ENCODE measurements at regions not wholly inside any gene's neighbourhood (a gene's known extent, or its start where the extent isn't known, plus 50 kb on each side); places are given as distances from the start of the nearest gene placed in this dataset.

- no peaks in the 10 kb centered on the region for H3K4me1 ChIP-seq (ENCODE audit: control insufficient read depth, insufficient read depth, low read length)
Observed at GRCh38 chr13:82827724-82828123, 1054.5 kb downstream of the SLITRK1 start.

DNA sequence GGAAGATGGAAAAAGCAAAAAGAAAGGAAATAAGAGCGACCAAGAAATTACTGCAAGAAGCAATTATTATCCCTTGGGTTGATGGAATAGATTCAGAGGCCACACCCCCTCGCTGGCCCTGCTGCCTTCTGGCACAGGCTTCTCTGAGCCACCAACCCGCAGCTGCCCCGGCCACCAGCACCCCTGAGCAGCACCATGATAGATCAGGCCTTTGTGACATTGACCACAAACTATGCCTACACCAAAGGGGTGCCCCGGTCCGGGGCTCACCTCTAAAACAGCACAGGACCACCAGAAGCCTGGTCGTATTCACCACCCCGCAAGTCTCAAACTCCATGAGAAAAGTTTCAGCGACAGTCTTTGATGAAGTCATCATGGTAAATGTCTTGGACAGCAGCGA, 1059.3 kb downstream of the SLITRK1 start:
- no peak for DNase-seq (ENCODE audit: low read depth, low spot score)
- no peak overlapping the region for H3K4me3 ChIP-seq (ENCODE audit: low read length)
- WGBS (ENCODE audit: insufficient coverage, insufficient read length) = no CpG with 5 or more reads among the region's 10 CpGs
- no peaks in the 10 kb centered on the region for H3K27me3 ChIP-seq (ENCODE audit: control insufficient read depth, insufficient read depth, low read length)
- no peaks in the 10 kb centered on the region for H3K4me1 ChIP-seq (ENCODE audit: control insufficient read depth, insufficient read depth, low read length)
- no peak overlapping the region for H3K27ac ChIP-seq (ENCODE audit: low read length)
- H3K9me3 ChIP-seq (ENCODE audit: control insufficient read depth, insufficient read depth, low read length) = no peaks in the 10 kb centered on the region
- H3K36me3 ChIP-seq (ENCODE audit: control insufficient read depth, insufficient read depth, low read length) = no peaks in the 10 kb centered on the region

More at GRCh38 chr13:82827724-82828123, 1054.5 kb downstream of the SLITRK1 start:
- H3K27me3 ChIP-seq (ENCODE audit: control insufficient read depth, insufficient read depth, low read length) = no peaks in the 10 kb centered on the region
- no peaks in the 10 kb centered on the region for H3K9me3 ChIP-seq (ENCODE audit: control insufficient read depth, insufficient read depth, low read length)
- H3K27ac ChIP-seq (ENCODE audit: low read length) = no peak overlapping the region
- no peak overlapping the region for H3K4me3 ChIP-seq (ENCODE audit: low read length)
- DNase-seq (ENCODE audit: low read depth, low spot score) = no peak
- H3K36me3 ChIP-seq (ENCODE audit: control insufficient read depth, insufficient read depth, low read length) = no peaks in the 10 kb centered on the region

DNA sequence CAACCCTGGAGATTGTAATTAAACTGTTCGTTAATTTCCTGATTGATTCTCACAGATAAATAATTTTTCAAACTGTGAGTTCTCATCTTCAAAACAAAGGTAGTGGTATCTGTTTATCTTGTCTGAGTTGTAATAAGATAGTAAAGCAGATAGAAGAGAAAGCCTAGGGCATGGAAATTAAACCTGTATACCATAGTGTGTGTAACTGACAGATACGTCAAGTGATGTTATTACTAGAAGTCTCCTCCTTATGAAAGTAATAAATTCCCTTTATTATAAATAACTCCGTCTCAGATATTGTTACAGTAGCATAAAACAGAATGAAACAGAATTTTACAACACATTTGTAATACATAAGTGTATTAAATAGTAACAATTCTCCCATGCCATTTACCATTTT, 1065.1 kb downstream of the SLITRK1 start:
- no peaks in the 10 kb centered on the region for H3K4me1 ChIP-seq (ENCODE audit: control insufficient read depth, insufficient read depth, low read length)
- no peaks in the 10 kb centered on the region for H3K36me3 ChIP-seq (ENCODE audit: control insufficient read depth, insufficient read depth, low read length)
- H3K4me3 ChIP-seq (ENCODE audit: low read length) = no peak overlapping the region
- no peak for DNase-seq (ENCODE audit: low read depth, low spot score)
- no peak overlapping the region for H3K27ac ChIP-seq (ENCODE audit: low read length)
- WGBS (ENCODE audit: insufficient coverage, insufficient read length) = no CpG with 5 or more reads among the region's 3 CpGs
- no peaks in the 10 kb centered on the region for H3K9me3 ChIP-seq (ENCODE audit: control insufficient read depth, insufficient read depth, low read length)
- H3K27me3 ChIP-seq (ENCODE audit: control insufficient read depth, insufficient read depth, low read length) = no peaks in the 10 kb centered on the region

DNA sequence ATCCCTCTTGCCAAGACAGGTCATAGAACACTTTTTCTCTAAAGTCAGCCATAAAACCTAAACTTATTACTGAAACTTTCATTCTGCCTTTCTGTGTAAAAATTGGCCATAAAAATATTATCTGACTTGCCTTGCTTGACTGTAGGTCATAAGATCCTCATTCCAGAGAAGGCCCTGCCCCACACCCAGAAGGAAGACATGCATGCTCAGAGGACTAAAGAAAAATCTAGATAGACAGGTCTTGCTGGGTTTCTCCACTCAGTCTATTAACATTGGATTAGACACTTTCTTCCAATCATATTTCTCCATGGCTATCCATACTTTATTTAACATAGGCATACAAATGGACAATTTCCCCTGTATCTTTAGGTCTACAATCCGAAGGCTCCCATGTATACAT, 1066.5 kb downstream of the SLITRK1 start:
- H3K4me3 ChIP-seq (ENCODE audit: low read length) = no peak overlapping the region
- WGBS (ENCODE audit: insufficient coverage, insufficient read length) = no CpG with 5 or more reads among the region's 1 CpG
- no peaks in the 10 kb centered on the region for H3K4me1 ChIP-seq (ENCODE audit: control insufficient read depth, insufficient read depth, low read length)
- no peak overlapping the region for H3K27ac ChIP-seq (ENCODE audit: low read length)
- no peak for DNase-seq (ENCODE audit: low read depth, low spot score)
- H3K36me3 ChIP-seq (ENCODE audit: control insufficient read depth, insufficient read depth, low read length) = no peaks in the 10 kb centered on the region
- no peaks in the 10 kb centered on the region for H3K9me3 ChIP-seq (ENCODE audit: control insufficient read depth, insufficient read depth, low read length)
- H3K27me3 ChIP-seq (ENCODE audit: control insufficient read depth, insufficient read depth, low read length) = no peaks in the 10 kb centered on the region

GRCh38 chr13:82803341-82803740, 1078.9 kb downstream of the SLITRK1 start:
- Histone ChIP-seq H3K27ac (ENCODE audit: low read length) (no peak overlapping the region), H3K4me1 (ENCODE audit: control insufficient read depth, insufficient read depth, low read length) (no peaks in the 10 kb centered on the region), H3K36me3 (ENCODE audit: control insufficient read depth, insufficient read depth, low read length) (no peaks in the 10 kb centered on the region), H3K9me3 (ENCODE audit: control insufficient read depth, insufficient read depth, low read length) (no peaks in the 10 kb centered on the region), H3K27me3 (ENCODE audit: control insufficient read depth, insufficient read depth, low read length) (no peaks in the 10 kb centered on the region), H3K4me3 (ENCODE audit: low read length) (no peak overlapping the region)
- DNase-seq (ENCODE audit: low read depth, low spot score) = no peak
- no CpG with 5 or more reads among the region's 1 CpG for WGBS (ENCODE audit: insufficient coverage, insufficient read length)

GRCh38 chr13:82802528-82802927, 1079.7 kb downstream of the SLITRK1 start:
- Histone ChIP-seq H3K4me3 (ENCODE audit: low read length) (no peak overlapping the region), H3K36me3 (ENCODE audit: control insufficient read depth, insufficient read depth, low read length) (no peaks in the 10 kb centered on the region), H3K27ac (ENCODE audit: low read length) (no peak overlapping the region), H3K4me1 (ENCODE audit: control insufficient read depth, insufficient read depth, low read length) (no peaks in the 10 kb centered on the region), H3K9me3 (ENCODE audit: control insufficient read depth, insufficient read depth, low read length) (no peaks in the 10 kb centered on the region), H3K27me3 (ENCODE audit: control insufficient read depth, insufficient read depth, low read length) (no peaks in the 10 kb centered on the region)
- no CpG with 5 or more reads among the region's 3 CpGs for WGBS (ENCODE audit: insufficient coverage, insufficient read length)
- no peak for DNase-seq (ENCODE audit: low read depth, low spot score)

- DNase-seq (ENCODE audit: low read depth, low spot score) = no peak
- no CpG with 5 or more reads among the region's 2 CpGs for WGBS (ENCODE audit: insufficient coverage, insufficient read length)
- Histone ChIP-seq H3K27ac (ENCODE audit: low read length) (no peak overlapping the region), H3K36me3 (ENCODE audit: control insufficient read depth, insufficient read depth, low read length) (no peaks in the 10 kb centered on the region), H3K27me3 (ENCODE audit: control insufficient read depth, insufficient read depth, low read length) (no peaks in the 10 kb centered on the region), H3K4me1 (ENCODE audit: control insufficient read depth, insufficient read depth, low read length) (no peaks in the 10 kb centered on the region), H3K9me3 (ENCODE audit: control insufficient read depth, insufficient read depth, low read length) (no peaks in the 10 kb centered on the region), H3K4me3 (ENCODE audit: low read length) (no peak overlapping the region)
Observed at GRCh38 chr13:82800391-82800790, 1081.9 kb downstream of the SLITRK1 start.

DNA sequence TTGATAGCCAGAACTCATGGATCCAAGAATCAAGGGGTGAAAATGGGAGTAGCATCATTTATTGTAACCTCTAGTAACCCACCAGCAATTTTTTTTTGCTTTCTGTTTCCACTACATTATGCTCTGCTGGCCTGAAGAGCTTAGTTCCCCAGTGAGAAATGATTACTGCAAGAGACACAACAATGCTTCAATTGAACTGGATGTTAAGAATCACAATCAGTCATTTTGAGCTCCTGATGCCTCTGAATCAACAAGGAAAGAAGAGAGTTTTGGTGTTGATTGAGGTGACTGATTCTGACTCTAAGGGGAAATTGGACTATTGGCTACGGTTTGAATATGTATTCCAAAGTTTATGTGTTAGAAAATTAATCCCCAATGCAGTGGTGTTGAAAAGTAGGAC, 1084.4 kb downstream of the SLITRK1 start:
- Histone ChIP-seq H3K4me1 (ENCODE audit: control insufficient read depth, insufficient read depth, low read length) (no peaks in the 10 kb centered on the region), H3K27ac (ENCODE audit: low read length) (no peak overlapping the region), H3K27me3 (ENCODE audit: control insufficient read depth, insufficient read depth, low read length) (no peaks in the 10 kb centered on the region), H3K4me3 (ENCODE audit: low read length) (no peak overlapping the region), H3K9me3 (ENCODE audit: control insufficient read depth, insufficient read depth, low read length) (no peaks in the 10 kb centered on the region), H3K36me3 (ENCODE audit: control insufficient read depth, insufficient read depth, low read length) (no peaks in the 10 kb centered on the region)
- WGBS (ENCODE audit: insufficient coverage, insufficient read length) = no CpG with 5 or more reads among the region's 1 CpG
- no peak for DNase-seq (ENCODE audit: low read depth, low spot score)

DNA sequence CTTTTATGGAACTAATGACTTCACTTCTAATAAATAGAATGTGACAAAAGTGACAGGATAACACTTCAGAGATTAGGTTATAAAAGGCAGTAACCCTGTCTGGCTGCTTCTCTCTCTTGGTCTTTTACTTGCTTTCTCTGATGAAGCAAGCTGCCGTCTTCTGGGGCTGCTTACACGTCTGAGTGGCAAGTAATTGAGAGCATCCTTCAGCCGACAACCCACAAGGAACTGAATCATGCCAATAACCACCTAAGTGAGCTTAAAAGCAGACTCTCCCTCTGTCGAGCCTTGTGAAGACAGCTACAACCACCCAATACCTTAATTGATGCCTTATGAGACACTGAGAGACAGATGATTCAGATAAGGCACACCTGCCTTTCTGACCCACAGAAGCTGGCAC, 1091.2 kb downstream of the SLITRK1 start:
- DNase-seq (ENCODE audit: low read depth, low spot score) = no peak
- Histone ChIP-seq H3K9me3 (ENCODE audit: control insufficient read depth, insufficient read depth, low read length) (no peaks in the 10 kb centered on the region), H3K27me3 (ENCODE audit: control insufficient read depth, insufficient read depth, low read length) (no peaks in the 10 kb centered on the region), H3K4me3 (ENCODE audit: low read length) (no peak overlapping the region), H3K36me3 (ENCODE audit: control insufficient read depth, insufficient read depth, low read length) (no peaks in the 10 kb centered on the region), H3K27ac (ENCODE audit: low read length) (no peak overlapping the region), H3K4me1 (ENCODE audit: control insufficient read depth, insufficient read depth, low read length) (no peaks in the 10 kb centered on the region)
- WGBS (ENCODE audit: insufficient coverage, insufficient read length) = no CpG with 5 or more reads among the region's 4 CpGs

DNA sequence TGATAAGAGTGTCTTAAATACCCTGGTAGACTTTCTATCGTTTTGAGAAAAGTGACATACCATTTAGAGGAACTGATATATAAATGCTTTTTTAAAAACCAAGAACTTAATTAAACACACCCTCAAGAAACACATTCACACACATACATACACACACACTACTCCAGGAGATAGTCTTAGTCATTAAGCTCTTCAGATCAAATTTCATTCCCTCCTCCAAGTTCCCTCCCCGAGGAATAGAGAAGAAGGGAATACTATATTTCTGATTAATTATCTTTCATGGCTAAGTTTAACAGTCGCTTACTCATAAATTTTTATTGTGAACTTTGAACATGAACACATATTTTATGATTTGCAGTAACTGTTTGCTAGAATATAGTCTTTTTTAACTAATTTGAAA, 1109.5 kb downstream of the SLITRK1 start:
- Histone ChIP-seq H3K27ac (ENCODE audit: low read length) (no peak overlapping the region), H3K27me3 (ENCODE audit: control insufficient read depth, insufficient read depth, low read length) (no peaks in the 10 kb centered on the region), H3K4me1 (ENCODE audit: control insufficient read depth, insufficient read depth, low read length) (no peaks in the 10 kb centered on the region; the same call in 1 of the 2 replicates), H3K4me3 (ENCODE audit: low read length) (no peak overlapping the region), H3K36me3 (ENCODE audit: control insufficient read depth, insufficient read depth, low read length) (no peaks in the 10 kb centered on the region), H3K9me3 (ENCODE audit: control insufficient read depth, insufficient read depth, low read length) (no peaks in the 10 kb centered on the region)
- DNase-seq (ENCODE audit: low read depth, low spot score) = no peak
- no CpG with 5 or more reads among the region's 3 CpGs for WGBS (ENCODE audit: insufficient coverage, insufficient read length)

DNA sequence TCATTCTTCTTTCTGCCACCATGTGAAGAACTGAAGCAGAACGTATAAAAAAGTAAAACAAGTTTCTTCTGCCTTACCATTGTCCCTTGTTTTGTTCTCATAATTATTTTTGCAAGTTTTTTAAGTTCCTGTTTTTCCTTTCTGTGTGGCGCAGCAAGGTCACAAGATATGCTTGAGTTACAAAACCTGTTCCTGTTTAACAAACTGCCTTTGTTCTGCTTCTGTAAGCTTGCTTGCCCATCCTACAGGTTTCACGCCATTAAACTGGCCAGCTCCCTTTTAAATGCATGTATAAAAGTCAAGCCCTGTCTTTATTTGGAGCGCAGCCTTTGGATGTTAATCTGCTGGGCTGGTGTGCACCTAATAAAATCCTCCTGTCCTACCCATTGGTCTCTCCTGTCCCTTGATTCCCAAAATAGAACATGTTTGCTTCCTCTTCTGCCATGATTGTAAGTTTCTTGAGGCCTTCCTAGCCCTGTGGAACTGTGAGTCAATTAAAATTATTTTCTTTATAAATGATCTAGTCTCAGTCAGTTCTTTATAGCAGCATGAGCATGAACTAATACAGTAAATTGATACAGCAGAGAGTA, 1115.4 kb downstream of the SLITRK1 start:
- H3K9me3 ChIP-seq (ENCODE audit: control insufficient read depth, insufficient read depth, low read length) = no peaks in the 10 kb centered on the region
- H3K4me1 ChIP-seq (ENCODE audit: control insufficient read depth, insufficient read depth, low read length) = no peaks in the 10 kb centered on the region; the same call in 1 of the 2 replicates
- DNase-seq (ENCODE audit: low read depth, low spot score) = no peak
- no peaks in the 10 kb centered on the region for H3K36me3 ChIP-seq (ENCODE audit: control insufficient read depth, insufficient read depth, low read length)
- WGBS (ENCODE audit: insufficient coverage, insufficient read length) = no CpG with 5 or more reads among the region's 4 CpGs
- H3K27ac ChIP-seq (ENCODE audit: low read length) = no peak overlapping the region
- no peaks in the 10 kb centered on the region for H3K27me3 ChIP-seq (ENCODE audit: control insufficient read depth, insufficient read depth, low read length)
- no peak overlapping the region for H3K4me3 ChIP-seq (ENCODE audit: low read length)
